HG02642 (cell line): ENCODE measurements at regions not wholly inside any gene's neighbourhood (a gene's known extent, or its start where the extent isn't known, plus 50 kb on each side); places are given as distances from the start of the nearest gene placed in this dataset.

ENCODE experiments used
- ATAC-seq: cut with Tn5 transposase; IDR thresholded peaks from one replicate; pipeline ENCODE4 v1.9.1; 2021; ENCODE audit warnings: mild to moderate bottlenecking; ENCODE audit not compliant: unreplicated experiment, poor library complexity

DNA sequence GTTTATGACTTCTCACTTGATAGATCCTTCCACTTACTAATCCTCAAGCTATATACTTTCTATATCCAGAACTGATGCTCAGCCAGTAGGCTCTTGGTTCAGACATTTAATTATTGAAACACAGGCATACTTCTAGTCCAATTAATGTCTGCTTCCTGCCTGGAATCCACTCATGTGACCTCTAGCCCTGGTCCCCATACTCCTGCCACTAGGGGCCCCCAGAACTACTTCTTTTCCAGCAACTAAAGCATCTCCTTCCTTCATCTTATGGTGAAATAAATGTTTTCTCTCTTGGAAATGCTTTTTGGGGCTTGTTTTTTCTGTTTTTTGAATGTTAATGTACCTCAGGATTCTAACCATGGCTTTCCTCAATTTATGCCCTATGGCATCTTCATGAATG, 527.6 kb downstream of the SATB2 start:
- ATAC-seq = no peak

GRCh38 chr2:198928026-198928425, 529.7 kb downstream of the SATB2 start:
- ATAC-seq = no peak

GRCh38 chr2:198917926-198918720, 539.6 kb downstream of the SATB2 start:
- ATAC-seq = no peak

- ATAC-seq = no peak
Measured at GRCh38 chr2:198917275-198917674, 540.5 kb downstream of the SATB2 start.

DNA sequence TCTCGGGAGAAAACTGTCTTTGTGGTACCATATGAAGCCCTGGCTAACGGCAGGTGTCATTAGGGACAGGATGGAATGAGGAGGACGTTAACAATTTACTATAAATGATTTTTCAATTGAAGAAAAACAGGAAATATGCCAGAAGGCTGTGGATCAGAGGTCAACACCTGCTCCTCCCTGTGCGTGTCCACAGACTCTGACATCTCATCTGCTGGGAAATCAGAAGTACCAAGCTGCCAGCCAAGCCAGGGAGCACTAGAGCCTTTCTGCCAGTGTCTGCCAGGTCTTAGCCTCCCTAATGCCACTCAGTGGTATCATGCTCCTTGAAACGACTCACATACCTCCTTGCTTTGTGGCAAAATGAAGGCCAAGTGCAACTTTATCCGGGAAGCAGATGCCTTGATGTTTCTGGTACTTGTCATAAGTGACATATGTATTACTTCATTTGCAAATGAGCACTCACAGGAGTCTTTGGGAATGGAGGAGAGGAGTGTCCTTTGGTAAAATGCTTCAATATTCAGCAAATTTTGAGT, 541.1 kb downstream of the SATB2 start:
- ATAC-seq = no peak

DNA sequence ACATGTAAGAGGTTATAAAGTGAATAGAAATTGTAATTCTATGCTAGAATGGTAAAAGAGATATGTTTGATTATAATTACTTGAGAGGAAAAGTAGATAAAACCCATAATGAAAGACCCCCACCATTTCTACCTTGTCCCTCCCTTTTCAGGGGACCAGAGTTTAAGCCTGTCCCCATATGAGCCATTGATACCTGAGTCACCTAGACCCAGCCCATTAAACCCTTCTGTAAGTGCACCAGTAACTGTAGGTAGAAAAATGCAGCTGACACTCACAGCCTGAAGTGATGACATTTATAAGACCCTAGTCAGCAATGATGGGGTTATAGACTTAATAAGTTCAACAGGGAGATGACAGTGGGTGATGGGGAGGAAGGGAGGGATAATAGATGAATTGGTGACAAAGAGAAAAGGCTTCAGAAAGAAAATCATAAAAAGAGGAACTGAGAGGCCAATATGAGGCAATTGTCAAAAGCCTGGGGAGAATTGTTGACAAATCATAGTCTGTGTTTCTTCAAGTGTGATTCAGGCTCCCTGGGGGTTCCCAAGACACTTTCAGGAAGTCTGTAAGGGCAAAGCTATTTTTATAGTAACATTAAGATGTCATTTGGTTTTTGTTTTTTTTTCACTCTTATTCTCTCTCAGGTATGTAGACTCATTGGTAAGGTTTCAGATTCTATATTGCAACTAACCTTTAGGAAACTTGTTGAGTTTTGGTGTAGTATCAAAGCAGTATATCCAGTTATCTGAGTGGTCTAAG, 544.2 kb downstream of the SATB2 start:
- peak; percentile 99 for ATAC-seq

DNA sequence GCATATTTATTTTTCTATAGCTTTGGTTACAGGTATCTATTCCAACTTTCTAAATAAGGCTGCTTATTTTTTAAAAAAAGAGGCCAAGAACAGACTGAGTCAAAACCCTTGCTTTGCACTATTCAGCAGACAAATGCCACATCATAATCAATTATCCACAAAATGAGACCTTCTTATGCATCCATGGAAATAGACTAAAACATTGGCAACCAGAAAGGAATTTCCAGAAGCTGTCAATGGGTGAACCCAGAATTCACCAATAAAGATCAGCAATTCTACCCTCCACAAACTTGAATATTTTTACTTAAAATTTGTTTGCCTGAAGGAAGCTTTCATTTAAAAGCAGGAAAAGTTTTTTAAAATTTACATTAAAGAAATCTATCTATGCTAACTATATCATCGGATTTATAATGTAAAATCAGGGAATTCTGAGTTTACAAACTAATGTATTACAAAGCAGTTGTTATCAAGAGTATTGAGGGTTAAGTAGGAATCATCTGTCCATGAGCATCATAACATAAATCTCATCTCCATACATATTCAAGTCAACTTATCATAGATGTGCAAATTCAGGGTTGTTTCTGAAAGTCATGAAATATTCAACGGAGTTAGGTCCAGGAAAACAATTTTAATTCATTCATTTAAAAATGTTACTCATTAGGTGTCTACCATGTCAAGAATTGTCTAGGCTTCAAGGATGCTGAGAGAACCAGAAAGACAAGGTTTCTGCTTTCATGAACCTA, 548.0 kb downstream of the SATB2 start:
- ATAC-seq = no peak

- peak; percentile 70 for ATAC-seq
Measured at GRCh38 chr2:198905881-198906612, 551.7 kb downstream of the SATB2 start.

- ATAC-seq = no peak
Measured at GRCh38 chr2:198901894-198902293, 555.8 kb downstream of the SATB2 start.

GRCh38 chr2:198900141-198900540, 557.6 kb downstream of the SATB2 start:
- no peak for ATAC-seq

DNA sequence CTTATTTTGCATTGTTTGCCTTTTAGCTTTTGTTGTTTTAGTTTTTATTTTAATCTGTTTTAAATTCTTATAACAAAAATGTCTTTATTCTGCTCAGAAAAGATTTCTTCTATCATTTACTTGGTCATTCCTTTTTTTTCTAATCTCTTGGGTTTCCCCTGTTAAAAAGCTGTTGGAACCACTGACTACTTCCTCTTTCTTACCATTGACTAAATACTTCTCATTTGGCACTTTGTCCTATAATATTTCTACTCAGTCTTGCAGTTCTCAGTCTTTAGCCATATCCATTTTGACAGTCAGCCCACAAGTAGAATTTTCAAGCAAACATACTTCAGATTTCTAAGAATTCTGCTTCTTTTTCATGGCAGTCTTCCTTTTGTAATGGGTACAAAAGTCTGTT, 567.2 kb downstream of the SATB2 start:
- ATAC-seq = peak; percentile 57

DNA sequence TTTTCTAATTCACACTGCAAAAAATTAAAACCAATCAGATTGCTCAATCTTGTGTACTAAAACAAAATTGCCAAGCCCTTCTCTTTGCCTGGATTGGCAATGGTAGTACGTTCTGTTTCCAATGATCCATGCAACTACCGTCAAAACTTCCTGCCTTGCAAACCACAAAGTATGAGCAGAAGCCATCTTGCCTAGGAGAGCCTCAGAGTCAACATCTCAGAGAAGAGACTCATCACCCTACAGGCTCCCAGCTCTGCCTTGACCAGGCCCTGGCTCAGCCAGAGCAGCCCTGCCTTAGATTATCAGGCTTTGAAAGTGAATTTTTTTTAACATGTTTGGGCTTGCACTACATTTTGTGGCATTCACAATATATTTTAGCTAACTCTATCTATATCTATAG, 574.1 kb downstream of the SATB2 start:
- ATAC-seq = no peak

GRCh38 chr2:198880986-198881385, 576.8 kb downstream of the SATB2 start:
- no peak for ATAC-seq

DNA sequence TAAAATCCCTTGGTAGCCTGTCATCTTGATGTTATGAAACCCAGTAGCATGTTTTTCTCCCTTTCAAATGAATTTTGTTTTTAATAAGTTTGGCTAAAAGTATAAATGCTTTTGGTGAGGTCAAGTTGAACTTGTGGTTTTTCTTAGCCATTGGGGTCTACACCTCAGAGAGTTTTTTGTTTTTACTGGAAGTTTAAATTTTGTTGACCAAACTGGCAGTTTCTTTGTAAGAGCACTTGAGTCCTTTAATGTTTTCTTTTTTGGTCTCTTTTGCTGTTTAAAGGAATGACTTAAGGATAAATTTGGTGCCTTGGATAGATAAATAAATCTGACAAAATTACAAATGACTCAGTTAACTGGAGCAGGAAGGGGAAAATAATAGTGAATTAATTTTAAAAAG, 577.3 kb downstream of the SATB2 start:
- no peak for ATAC-seq

- ATAC-seq = peak; percentile 51
Measured at GRCh38 chr2:198874472-198874858, 583.3 kb downstream of the SATB2 start.

- no peak for ATAC-seq
Measured at GRCh38 chr2:198873503-198874471, 584.0 kb downstream of the SATB2 start.

DNA sequence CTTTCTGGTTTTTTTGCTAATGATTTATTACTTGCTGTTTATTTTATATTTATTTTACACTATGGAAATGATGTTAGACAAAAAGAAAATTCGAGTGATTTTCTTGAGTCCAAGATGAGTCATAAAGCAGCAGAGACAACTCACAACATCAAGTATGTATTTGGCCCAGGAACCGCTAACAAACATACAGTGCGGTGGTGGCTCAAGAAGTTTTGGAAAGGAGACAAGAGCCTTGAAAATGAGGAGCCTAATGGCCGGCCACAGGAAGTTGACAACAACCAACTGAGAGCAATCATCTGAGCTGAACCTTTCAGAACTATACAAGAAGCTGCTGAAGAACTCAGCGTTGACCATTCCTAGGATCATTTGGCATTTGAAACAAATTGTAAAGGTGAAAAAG, 594.1 kb downstream of the SATB2 start:
- no peak for ATAC-seq

GRCh38 chr2:198861080-198861479, 596.7 kb downstream of the SATB2 start:
- no peak for ATAC-seq

DNA sequence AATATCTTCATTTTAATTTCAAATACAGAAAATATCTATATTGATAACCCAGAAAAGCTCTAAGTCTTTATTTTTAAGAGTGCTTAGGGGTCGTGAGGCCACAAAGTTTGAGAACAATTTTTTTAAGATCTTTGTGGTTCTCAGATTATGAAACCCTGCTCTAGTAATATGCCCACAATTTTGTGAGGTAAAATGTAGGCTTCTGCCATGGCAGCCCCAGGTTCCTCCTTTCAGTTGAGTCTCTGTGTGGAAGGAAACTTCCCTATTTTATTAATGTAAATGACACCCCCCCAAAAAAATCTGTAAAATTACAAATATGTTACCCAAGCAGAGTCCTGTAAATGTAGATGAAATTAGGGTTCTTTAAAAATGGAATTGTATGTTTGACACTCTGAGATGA, 600.5 kb downstream of the SATB2 start:
- ATAC-seq = no peak
